Right lobe of liver (tissue), 4 donors: ENCODE measurements at regions not wholly inside any gene's neighbourhood (a gene's known extent, or its start where the extent isn't known, plus 50 kb on each side); places are given as distances from the start of the nearest gene placed in this dataset.

ENCODE experiments used
- POLR2A ChIP-seq: fragments of 450-650 bp; IDR thresholded peaks from one replicate; pipeline ENCODE4 v1.6.1; 2017; ENCODE audit warnings: antibody characterized with exemption, mild to moderate bottlenecking
- TF ChIP-seq, protein P1 (sequence below), 4 donors: fragments of 200-600 bp in 3 of 4; fragments of 450-650 bp in 1 of 4; IDR thresholded peaks; one replicate each; pipeline versions ENCODE4 v1.5.1 to v1.8.0; 2016 to 2022; ENCODE audit warnings: antibody characterized with exemption in 4 of 4, mild to moderate bottlenecking in 2 of 4
- donor health status: DM: no; HTN: no; CAD: no.
- donor health status: DM: no; HTN: no; CAD: no.
- donor health status: DM: no; HTN: yes; CAD: no.

DNA sequence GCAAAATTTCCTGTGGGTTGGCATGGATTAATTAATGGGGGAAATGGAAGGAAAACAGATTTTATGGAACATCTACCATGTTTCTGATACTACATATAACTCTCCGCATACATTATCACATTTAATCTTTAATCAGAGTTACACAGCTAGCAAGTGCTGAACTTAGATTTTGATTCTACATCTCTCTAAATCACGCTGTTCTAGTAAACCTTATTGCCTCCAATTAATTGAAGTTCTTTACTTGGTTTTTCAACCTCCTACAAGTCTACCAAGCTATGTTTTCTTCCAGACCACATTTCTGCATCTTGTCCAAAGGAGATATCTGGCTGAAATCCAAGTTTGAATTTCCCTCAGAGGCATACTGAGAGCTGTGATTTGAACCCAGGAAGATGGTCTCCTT lies 125.8 kb upstream of the GAREM1 start:
- TF ChIP-seq, protein P1, sequence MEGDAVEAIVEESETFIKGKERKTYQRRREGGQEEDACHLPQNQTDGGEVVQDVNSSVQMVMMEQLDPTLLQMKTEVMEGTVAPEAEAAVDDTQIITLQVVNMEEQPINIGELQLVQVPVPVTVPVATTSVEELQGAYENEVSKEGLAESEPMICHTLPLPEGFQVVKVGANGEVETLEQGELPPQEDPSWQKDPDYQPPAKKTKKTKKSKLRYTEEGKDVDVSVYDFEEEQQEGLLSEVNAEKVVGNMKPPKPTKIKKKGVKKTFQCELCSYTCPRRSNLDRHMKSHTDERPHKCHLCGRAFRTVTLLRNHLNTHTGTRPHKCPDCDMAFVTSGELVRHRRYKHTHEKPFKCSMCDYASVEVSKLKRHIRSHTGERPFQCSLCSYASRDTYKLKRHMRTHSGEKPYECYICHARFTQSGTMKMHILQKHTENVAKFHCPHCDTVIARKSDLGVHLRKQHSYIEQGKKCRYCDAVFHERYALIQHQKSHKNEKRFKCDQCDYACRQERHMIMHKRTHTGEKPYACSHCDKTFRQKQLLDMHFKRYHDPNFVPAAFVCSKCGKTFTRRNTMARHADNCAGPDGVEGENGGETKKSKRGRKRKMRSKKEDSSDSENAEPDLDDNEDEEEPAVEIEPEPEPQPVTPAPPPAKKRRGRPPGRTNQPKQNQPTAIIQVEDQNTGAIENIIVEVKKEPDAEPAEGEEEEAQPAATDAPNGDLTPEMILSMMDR (IDR thresholded peaks at IDR 0.05): no peak
- TF ChIP-seq POLR2A: no peak
